Urinary bladder (tissue), 4 donors: ENCODE measurements at regions not wholly inside any gene's neighbourhood (a gene's known extent, or its start where the extent isn't known, plus 50 kb on each side); places are given as distances from the start of the nearest gene placed in this dataset. TPM values are rescaled to one million over a fixed set of nuclear protein-coding genes. Genes with fewer than 3 reads are reported as not detected.
"Not testable (repeated sequence)": the region's sequence is repeated elsewhere in the genome, so short reads cannot be mapped to it uniquely, and the experiment has no call there.

Experiments
- DNase-seq: peaks from one replicate; pipeline ENCODE4 v3.0.0-alpha.2; 2015; ENCODE audit errors: extremely low spot score
- H3K27ac ChIP-seq: one replicate; pipeline ENCODE4 v1.5.1; 2013; ENCODE audit warnings: low read depth, mild to moderate bottlenecking, moderate library complexity
- H3K36me3 ChIP-seq: one replicate; pipeline ENCODE4 v1.6.1; 2013; ENCODE audit warnings: mild to moderate bottlenecking, moderate library complexity; ENCODE audit not compliant: insufficient read depth
- H3K4me1 ChIP-seq: one replicate; pipeline ENCODE4 v1.6.1; 2013; ENCODE audit warnings: mild to moderate bottlenecking, moderate library complexity; ENCODE audit not compliant: insufficient read depth
- H3K4me3 ChIP-seq: one replicate; pipeline ENCODE4 v1.5.1; 2013; ENCODE audit warnings: low read depth, low read length
- WGBS: extraction: QIAGEN DNeasy Blood & Tissue Kit; methylation state at CpG from one replicate; pipeline ENCODE4 v1.1.7; 2013; 5-methylcytosine and 5-hydroxymethylcytosine counted together
- small RNA-seq: library from RNA; depleted of rRNA; stranded (forward); fragments of <200 nt; gene quantifications from one replicate; pipeline ENCODE3, GENCODE V24; 2014
- donor health status: healthy with polysubstance abuse.
- donor health status: healthy.

- no peaks in the 10 kb centered on the region for H3K36me3 ChIP-seq
- no peak overlapping the region for H3K4me3 ChIP-seq
- no peak for DNase-seq
- WGBS, result 82% methylated on average over 3 of the region's 3 CpGs
- H3K27ac ChIP-seq, result no peak overlapping the region
- no peaks in the 10 kb centered on the region for H3K4me1 ChIP-seq
Observed at GRCh38 chr6:119436583-119436982, 87.0 kb upstream of the MAN1A1 start.

GRCh38 chr6:119431799-119432198 lies 82.2 kb upstream of the MAN1A1 start:
- WGBS, result 74% methylated on average over 1 of the region's 1 CpG
- Histone ChIP-seq H3K27ac (no peak overlapping the region), H3K4me3 (no peak overlapping the region), H3K36me3 (no peaks in the 10 kb centered on the region), H3K4me1 (no peaks in the 10 kb centered on the region)
- DNase-seq, result no peak

GRCh38 chr6:119430805-119431204 lies 81.2 kb upstream of the MAN1A1 start:
- WGBS, result 45% methylated on average over 1 of the region's 1 CpG
- Histone ChIP-seq H3K4me1 (no peaks in the 10 kb centered on the region), H3K36me3 (no peaks in the 10 kb centered on the region), H3K27ac (no peak overlapping the region), H3K4me3 (no peak overlapping the region)
- DNase-seq, result no peak

GRCh38 chr6:119428633-119429032 lies 79.1 kb upstream of the MAN1A1 start:
- Histone ChIP-seq H3K27ac (no peak overlapping the region), H3K36me3 (no peaks in the 10 kb centered on the region), H3K4me3 (no peak overlapping the region), H3K4me1 (no peaks in the 10 kb centered on the region)
- DNase-seq, result no peak

GRCh38 chr6:119426619-119427018 lies 77.1 kb upstream of the MAN1A1 start:
- no peak for DNase-seq
- H3K36me3 ChIP-seq, result no peaks in the 10 kb centered on the region
- H3K27ac ChIP-seq, result no peak overlapping the region
- no peak overlapping the region for H3K4me3 ChIP-seq
- WGBS, result 66% methylated on average over 3 of the region's 3 CpGs
- no peaks in the 10 kb centered on the region for H3K4me1 ChIP-seq

GRCh38 chr6:119423996-119424395 lies 74.4 kb upstream of the MAN1A1 start:
- Histone ChIP-seq H3K36me3 (no peaks in the 10 kb centered on the region), H3K4me1 (no peaks in the 10 kb centered on the region), H3K4me3 (no peak overlapping the region), H3K27ac (no peak overlapping the region)
- no peak for DNase-seq
- WGBS, result 79% methylated on average over 5 of the region's 5 CpGs

- WGBS, result 82% methylated on average over 2 of the region's 2 CpGs
- not testable (repeated sequence) for H3K36me3 ChIP-seq, H3K27ac ChIP-seq, H3K4me1 ChIP-seq, DNase-seq, H3K4me3 ChIP-seq
Observed at GRCh38 chr6:119418084-119418483, 68.5 kb upstream of the MAN1A1 start.

GRCh38 chr6:119407156-119407555 lies 57.6 kb upstream of the MAN1A1 start:
- WGBS, result 55% methylated on average over 4 of the region's 4 CpGs
- H3K36me3 ChIP-seq, result no peaks in the 10 kb centered on the region
- no peaks in the 10 kb centered on the region for H3K4me1 ChIP-seq
- DNase-seq, result no peak
- H3K4me3 ChIP-seq, result no peak overlapping the region
- no peak overlapping the region for H3K27ac ChIP-seq

- H3K36me3 ChIP-seq, DNase-seq, H3K27ac ChIP-seq, H3K4me1 ChIP-seq, H3K4me3 ChIP-seq: not testable (repeated sequence)
- 88% methylated on average over 2 of the region's 2 CpGs for WGBS
Observed at GRCh38 chr6:119405114-119405513, 55.6 kb upstream of the MAN1A1 start.

Small RNAs in the stretch of these regions (small RNA-seq; reads per million reads assigned to genes)
- not detected for gene COX6A1P3
- not detected for gene MIR3144
- 0.15 reads per million for gene RNA5SP215
- not detected for gene RNU6-214P
